Gastroesophageal sphincter (tissue), 3 donors: ENCODE measurements at regions not wholly inside any gene's neighbourhood (a gene's known extent, or its start where the extent isn't known, plus 50 kb on each side); places are given as distances from the start of the nearest gene placed in this dataset.

ENCODE experiments used
- POLR2A ChIP-seq, 2 donors: fragments of 450-650 bp; IDR thresholded peaks; one replicate each; pipeline ENCODE4 v1.6.1; 2017; ENCODE audit warnings: antibody characterized with exemption in 2 of 2, mild to moderate bottlenecking in 2 of 2, moderate library complexity in 1 of 2
- TF ChIP-seq, protein P1 (sequence below), 4 experiments: fragments of 200-600 bp in 2 of 4; fragments of 450-650 bp in 2 of 4; sonication (generic) in 1 of 4; IDR thresholded peaks; one replicate each; pipeline ENCODE4 v1.5.1; 2017 to 2019; ENCODE audit warnings: antibody characterized with exemption in 4 of 4, mild to moderate bottlenecking in 2 of 4, moderate library complexity in 2 of 4

DNA sequence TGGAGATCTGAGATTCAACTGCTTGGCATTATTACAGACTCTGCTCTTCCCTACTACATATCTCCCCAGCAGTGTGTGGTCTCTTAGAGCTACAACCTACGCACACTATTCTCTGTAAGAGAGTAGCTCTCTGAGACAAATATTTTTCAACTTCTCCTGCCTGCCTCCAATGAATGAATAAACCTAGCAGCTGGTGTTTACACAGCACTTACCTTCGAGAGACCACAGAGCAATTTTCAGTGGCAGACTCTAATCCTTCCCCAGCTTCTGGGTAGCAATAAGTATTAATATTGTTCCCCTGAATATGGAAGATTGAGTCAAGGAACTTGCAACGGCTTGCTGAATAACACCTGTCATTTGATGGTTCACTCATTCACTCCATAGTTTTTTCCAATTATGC, 350.9 kb upstream of the SPAG17 start:
- TF ChIP-seq, protein P1, sequence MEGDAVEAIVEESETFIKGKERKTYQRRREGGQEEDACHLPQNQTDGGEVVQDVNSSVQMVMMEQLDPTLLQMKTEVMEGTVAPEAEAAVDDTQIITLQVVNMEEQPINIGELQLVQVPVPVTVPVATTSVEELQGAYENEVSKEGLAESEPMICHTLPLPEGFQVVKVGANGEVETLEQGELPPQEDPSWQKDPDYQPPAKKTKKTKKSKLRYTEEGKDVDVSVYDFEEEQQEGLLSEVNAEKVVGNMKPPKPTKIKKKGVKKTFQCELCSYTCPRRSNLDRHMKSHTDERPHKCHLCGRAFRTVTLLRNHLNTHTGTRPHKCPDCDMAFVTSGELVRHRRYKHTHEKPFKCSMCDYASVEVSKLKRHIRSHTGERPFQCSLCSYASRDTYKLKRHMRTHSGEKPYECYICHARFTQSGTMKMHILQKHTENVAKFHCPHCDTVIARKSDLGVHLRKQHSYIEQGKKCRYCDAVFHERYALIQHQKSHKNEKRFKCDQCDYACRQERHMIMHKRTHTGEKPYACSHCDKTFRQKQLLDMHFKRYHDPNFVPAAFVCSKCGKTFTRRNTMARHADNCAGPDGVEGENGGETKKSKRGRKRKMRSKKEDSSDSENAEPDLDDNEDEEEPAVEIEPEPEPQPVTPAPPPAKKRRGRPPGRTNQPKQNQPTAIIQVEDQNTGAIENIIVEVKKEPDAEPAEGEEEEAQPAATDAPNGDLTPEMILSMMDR (IDR thresholded peaks at IDR 0.05), result no peak
- TF ChIP-seq POLR2A (IDR thresholded peaks at IDR 0.05), result no peak
